Subcutaneous abdominal adipose tissue (tissue), 5 donors: ENCODE measurements at regions not wholly inside any gene's neighbourhood (a gene's known extent, or its start where the extent isn't known, plus 50 kb on each side); places are given as distances from the start of the nearest gene placed in this dataset.

Source experiments
- H3K27ac ChIP-seq: one replicate; pipeline ENCODE4 v1.7.0; 2013; ENCODE audit warnings: low read depth, mild to moderate bottlenecking, inconsistent platforms, low read length, moderate library complexity
- H3K27me3 ChIP-seq, 5 donors: one replicate each; pipeline ENCODE4 v1.7.0; 2013; ENCODE audit warnings: low read length in 5 of 5, inconsistent platforms in 1 of 5; ENCODE audit not compliant: control insufficient read depth in 5 of 5, insufficient read depth in 4 of 5
- H3K36me3 ChIP-seq, 5 donors: one replicate each; pipeline ENCODE4 v1.7.0; 2013; ENCODE audit warnings: low read length in 5 of 5; ENCODE audit not compliant: control insufficient read depth in 5 of 5, insufficient read depth in 5 of 5
- H3K4me1 ChIP-seq, 5 donors: one replicate each; pipeline ENCODE4 v1.7.0; 2013; ENCODE audit warnings: low read length in 5 of 5, mild to moderate bottlenecking in 3 of 5, moderate library complexity in 1 of 5; ENCODE audit not compliant: control insufficient read depth in 5 of 5, insufficient read depth in 5 of 5
- H3K4me3 ChIP-seq, 5 donors: one replicate each; pipeline ENCODE4 v1.7.0; 2013; ENCODE audit warnings: low read length in 5 of 5, low read depth in 1 of 5
- H3K9ac ChIP-seq, 5 donors: one replicate each; pipeline ENCODE4 v1.7.0; 2013; ENCODE audit warnings: low read length in 5 of 5, mild to moderate bottlenecking in 4 of 5, moderate library complexity in 3 of 5
- H3K9me3 ChIP-seq, 5 donors: one replicate each; pipeline ENCODE4 v1.7.0; 2013; ENCODE audit warnings: low read length in 5 of 5; ENCODE audit not compliant: control insufficient read depth in 5 of 5
- donor health status: healthy.
- donor health status: healthy.
- donor health status: healthy.
- donor health status: healthy.
- donor health status: healthy.

GRCh38 chr4:177566691-177567090 is 124.5 kb upstream of the AGA start:
- Histone ChIP-seq H3K27me3 (no peaks in the 10 kb centered on the region), H3K27ac (no peak overlapping the region), H3K9me3 (no peaks in the 10 kb centered on the region), H3K4me3 (no peak overlapping the region), H3K36me3 (no peaks in the 10 kb centered on the region), H3K9ac (no peak overlapping the region), H3K4me1 (peaks cover 0 to 13% (median 6%) of the 10 kb centered on the region in 5 donors)

- peaks cover 0 to 13% (median 6%) of the 10 kb centered on the region in 5 donors for H3K4me1 ChIP-seq
- no peaks in the 10 kb centered on the region for H3K9me3 ChIP-seq
- no peak overlapping the region for H3K27ac ChIP-seq
- H3K9ac ChIP-seq, result no peak overlapping the region
- H3K4me3 ChIP-seq, result no peak overlapping the region
- H3K36me3 ChIP-seq, result no peaks in the 10 kb centered on the region
- no peaks in the 10 kb centered on the region for H3K27me3 ChIP-seq
Observed at GRCh38 chr4:177568931-177569330, 126.7 kb upstream of the AGA start.

DNA sequence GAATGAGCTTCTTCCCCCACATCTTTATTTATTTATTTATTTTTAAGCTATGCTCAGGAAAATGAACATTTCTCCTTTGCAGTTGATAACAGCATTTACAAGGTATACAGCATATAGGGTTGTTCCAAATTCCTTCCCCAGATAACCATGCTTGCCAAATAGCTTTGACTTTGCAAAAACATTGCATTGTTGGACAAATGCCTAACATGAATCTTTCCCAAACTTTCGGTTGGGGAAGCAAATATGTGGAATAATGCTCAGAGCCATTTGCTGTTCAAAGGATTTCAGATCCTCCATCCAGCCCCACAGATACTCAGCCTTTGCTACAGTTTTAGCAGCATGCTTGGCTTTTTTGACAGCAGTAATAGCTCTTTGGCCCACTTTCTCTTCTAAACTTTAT is 127.2 kb upstream of the AGA start:
- Histone ChIP-seq H3K27me3 (no peaks in the 10 kb centered on the region), H3K36me3 (no peaks in the 10 kb centered on the region), H3K4me3 (no peak overlapping the region), H3K9me3 (no peaks in the 10 kb centered on the region), H3K4me1 (peaks cover 0 to 13% (median 6%) of the 10 kb centered on the region in 5 donors), H3K27ac (no peak overlapping the region), H3K9ac (no peak overlapping the region)

- Histone ChIP-seq H3K27me3 (no peaks in the 10 kb centered on the region), H3K4me3 (no peak overlapping the region), H3K4me1 (peaks cover 0 to 13% (median 6%) of the 10 kb centered on the region in 5 donors), H3K9me3 (no peaks in the 10 kb centered on the region), H3K36me3 (no peaks in the 10 kb centered on the region), H3K9ac (no peak overlapping the region), H3K27ac (no peak overlapping the region)
Observed at GRCh38 chr4:177573507-177573906, 131.3 kb upstream of the AGA start.

GRCh38 chr4:177574446-177574845 is 132.2 kb upstream of the AGA start:
- Histone ChIP-seq H3K27me3 (no peaks in the 10 kb centered on the region), H3K27ac (no peak overlapping the region), H3K4me1 (peaks cover 0 to 11% (median 5%) of the 10 kb centered on the region in 5 donors)

DNA sequence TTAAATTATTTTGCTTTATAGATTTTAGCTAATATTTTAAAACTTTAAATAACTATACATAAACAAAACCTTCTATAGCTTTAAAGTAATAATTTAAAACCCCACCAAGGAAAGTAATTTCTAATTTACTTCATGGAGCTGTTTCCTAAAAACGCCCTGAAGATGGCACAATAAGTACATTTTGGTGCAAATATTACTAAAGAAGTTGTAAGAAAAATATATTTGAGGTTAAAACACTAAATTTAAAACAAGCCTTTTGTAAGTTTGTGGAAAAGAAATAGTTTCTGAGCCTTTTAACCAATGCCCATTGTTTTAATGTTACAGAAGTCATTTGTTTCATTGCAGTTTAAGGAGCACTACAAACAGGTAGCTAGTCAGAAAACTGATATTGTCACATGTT is 137.4 kb upstream of the AGA start:
- Histone ChIP-seq H3K9me3 (no peaks in the 10 kb centered on the region), H3K36me3 (no peaks in the 10 kb centered on the region), H3K9ac (no peak overlapping the region), H3K27ac (no peak overlapping the region), H3K4me3 (no peak overlapping the region), H3K27me3 (no peaks in the 10 kb centered on the region), H3K4me1 (no peaks in the 10 kb centered on the region)

More at GRCh38 chr4:177574446-177574845, 132.2 kb upstream of the AGA start:
- H3K36me3 ChIP-seq, result no peaks in the 10 kb centered on the region
- H3K9me3 ChIP-seq, result no peaks in the 10 kb centered on the region
- H3K9ac ChIP-seq, result no peak overlapping the region
- no peak overlapping the region for H3K4me3 ChIP-seq

GRCh38 chr4:177582992-177583391 is 140.8 kb upstream of the AGA start:
- Histone ChIP-seq H3K27me3 (no peaks in the 10 kb centered on the region), H3K4me3 (no peak overlapping the region)

GRCh38 chr4:177587989-177588388 is 145.8 kb upstream of the AGA start:
- H3K27me3 ChIP-seq, result no peaks in the 10 kb centered on the region
- no peak overlapping the region for H3K9ac ChIP-seq
- no peak overlapping the region for H3K27ac ChIP-seq
- no peaks in the 10 kb centered on the region for H3K9me3 ChIP-seq
- no peaks in the 10 kb centered on the region for H3K36me3 ChIP-seq
- H3K4me1 ChIP-seq, result no peaks in the 10 kb centered on the region
- H3K4me3 ChIP-seq, result no peak overlapping the region

More at GRCh38 chr4:177582992-177583391, 140.8 kb upstream of the AGA start:
- H3K27ac ChIP-seq, result no peak overlapping the region
- no peak overlapping the region for H3K9ac ChIP-seq
- no peaks in the 10 kb centered on the region for H3K36me3 ChIP-seq
- H3K4me1 ChIP-seq, result no peaks in the 10 kb centered on the region
- no peaks in the 10 kb centered on the region for H3K9me3 ChIP-seq

DNA sequence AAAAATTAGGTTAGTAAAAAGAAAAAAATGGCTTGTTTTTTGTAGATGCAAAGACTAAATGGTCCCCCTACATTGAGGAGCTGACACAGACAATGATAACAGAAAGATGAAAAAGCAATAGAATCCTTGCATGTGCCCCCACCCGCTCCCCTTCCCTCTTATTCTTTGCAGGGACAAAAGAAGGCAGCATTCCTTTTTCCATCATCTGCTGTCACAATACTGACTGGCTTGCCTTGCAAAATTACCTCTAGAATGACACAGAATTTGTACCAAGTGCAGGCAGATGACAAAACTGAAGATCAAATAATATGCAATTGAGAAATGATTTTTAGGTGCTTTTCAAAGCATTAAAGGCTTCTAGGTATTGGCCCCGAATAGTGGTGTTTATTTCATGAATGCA is 153.1 kb upstream of the AGA start:
- H3K4me3 ChIP-seq, result no peak overlapping the region
- no peaks in the 10 kb centered on the region for H3K27me3 ChIP-seq
- no peaks in the 10 kb centered on the region for H3K9me3 ChIP-seq
- no peak overlapping the region for H3K9ac ChIP-seq
- H3K27ac ChIP-seq, result no peak overlapping the region
- no peaks in the 10 kb centered on the region for H3K4me1 ChIP-seq
- no peaks in the 10 kb centered on the region for H3K36me3 ChIP-seq

DNA sequence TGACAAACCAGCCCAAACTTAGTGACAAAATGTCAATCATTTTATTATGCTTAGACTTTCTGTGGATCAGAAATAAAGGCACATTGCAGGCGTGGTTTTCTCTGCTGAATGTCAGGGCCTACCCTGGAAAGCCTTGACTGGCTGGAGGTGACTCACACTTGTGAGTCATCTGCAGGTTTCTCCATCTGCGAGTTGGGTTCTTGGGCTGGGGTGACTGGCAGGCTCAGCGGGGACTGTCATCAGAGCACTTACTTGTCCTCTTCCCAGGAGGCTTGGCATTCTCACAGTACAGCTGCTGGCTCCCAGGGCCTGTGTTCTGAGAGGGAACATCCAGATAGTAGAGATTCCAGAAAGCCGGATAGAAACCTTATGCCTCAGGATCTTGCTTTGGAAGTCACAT is 153.8 kb upstream of the AGA start:
- H3K27ac ChIP-seq, result no peak overlapping the region
- no peaks in the 10 kb centered on the region for H3K36me3 ChIP-seq
- no peak overlapping the region for H3K9ac ChIP-seq
- no peak overlapping the region for H3K4me3 ChIP-seq
- H3K9me3 ChIP-seq, result no peaks in the 10 kb centered on the region
- H3K4me1 ChIP-seq, result no peaks in the 10 kb centered on the region
- no peaks in the 10 kb centered on the region for H3K27me3 ChIP-seq

DNA sequence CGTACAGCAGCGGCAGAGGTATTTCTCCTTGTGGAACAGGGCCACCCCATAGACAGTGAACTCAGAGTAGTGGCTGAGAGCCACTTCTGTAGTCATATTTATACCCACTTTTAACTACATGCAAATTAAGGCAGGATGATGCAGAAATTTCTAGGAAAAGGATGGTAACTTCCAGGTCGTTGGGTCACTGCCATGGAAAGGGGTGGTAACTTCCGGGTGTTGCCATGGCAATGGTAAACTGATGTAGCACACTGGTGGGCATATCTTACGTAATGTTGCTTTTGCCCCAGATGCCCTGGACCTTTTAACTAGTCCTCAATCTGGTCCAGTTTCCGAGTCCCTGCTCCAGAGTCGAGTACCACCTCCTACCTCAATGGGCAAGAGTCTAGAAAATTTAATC is 154.8 kb upstream of the AGA start:
- H3K27ac ChIP-seq, result no peak overlapping the region
- no peaks in the 10 kb centered on the region for H3K27me3 ChIP-seq
- H3K9ac ChIP-seq, result no peak overlapping the region
- no peaks in the 10 kb centered on the region for H3K9me3 ChIP-seq
- no peak overlapping the region for H3K4me3 ChIP-seq
- H3K36me3 ChIP-seq, result no peaks in the 10 kb centered on the region
- no peaks in the 10 kb centered on the region for H3K4me1 ChIP-seq
